ENCODE measurements at regions not wholly inside any gene's neighbourhood (a gene's known extent, or its start where the extent isn't known, plus 50 kb on each side); places are given as distances from the start of the nearest gene placed in this dataset.
"Not testable (repeated sequence)": the region's sequence is repeated elsewhere in the genome, so short reads cannot be mapped to it uniquely, and the experiment has no call there.

DNA sequence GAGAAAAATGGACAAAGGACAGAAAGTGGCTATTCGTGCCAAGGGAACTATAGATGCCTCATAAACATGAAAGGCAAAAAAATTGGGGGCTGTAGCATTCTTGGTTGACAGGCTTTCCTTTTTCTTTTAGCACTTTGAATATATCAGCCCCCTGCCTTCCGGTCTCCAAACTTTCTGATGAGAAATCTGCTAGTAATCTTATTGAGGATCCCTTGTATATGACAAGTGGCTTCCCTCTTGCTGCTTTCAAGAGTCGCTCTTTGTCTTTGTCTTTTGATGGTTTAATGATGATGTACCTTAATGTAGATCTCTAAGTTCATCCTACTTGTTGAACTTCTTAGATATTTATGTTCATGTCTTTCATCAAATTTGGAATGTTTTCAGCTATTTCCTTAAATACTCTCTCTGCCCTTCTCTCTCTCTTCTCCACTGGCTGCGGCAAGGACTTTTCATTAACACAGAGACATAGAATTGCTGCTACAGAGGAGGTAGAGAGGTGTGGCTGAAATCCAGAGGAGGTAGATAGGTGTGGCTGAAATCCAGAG is 59.4 kb upstream of the EPHB3 start:
- Histone ChIP-seq H3F3A (ENCODE audit: control insufficient read depth, insufficient read depth) (no peaks in the 10 kb centered on the region), H3K9me2 (replicated peaks; ENCODE audit: control insufficient read depth, low read length) (no peaks in the 10 kb centered on the region), H3K4me3 (ENCODE audit: low read length) (no peak overlapping the region), H3K9me3 (ENCODE audit: control insufficient read depth, insufficient read depth, low read length) (no peaks in the 10 kb centered on the region), H3K79me2 (ENCODE audit: control insufficient read depth, low read length) (no peaks in the 10 kb centered on the region), H3K27me3 (ENCODE audit: control insufficient read depth, low read length) (peaks cover 8% of the 10 kb centered on the region), H3K4me1 (ENCODE audit: control insufficient read depth, low read length) (no peaks in the 10 kb centered on the region), H4K20me1 (ENCODE audit: control insufficient read depth, insufficient read depth, low read depth, low read length) (no peaks in the 10 kb centered on the region), H3K27ac (ENCODE audit: low read depth, low read length) (no peak overlapping the region), H3K36me3 (ENCODE audit: control insufficient read depth, low read length) (no peaks in the 10 kb centered on the region), H3K4me2 (ENCODE audit: low read length) (no peak overlapping the region)
- TF ChIP-seq CTCF (IDR thresholded peaks at IDR 0.05; ENCODE audit: low read depth, low read length, poor library complexity, severe bottlenecking) (no peak), EZH2phosphoT487 (IDR thresholded peaks at IDR 0.05; ENCODE audit: borderline replicate concordance, low read length) (no peak)

DNA sequence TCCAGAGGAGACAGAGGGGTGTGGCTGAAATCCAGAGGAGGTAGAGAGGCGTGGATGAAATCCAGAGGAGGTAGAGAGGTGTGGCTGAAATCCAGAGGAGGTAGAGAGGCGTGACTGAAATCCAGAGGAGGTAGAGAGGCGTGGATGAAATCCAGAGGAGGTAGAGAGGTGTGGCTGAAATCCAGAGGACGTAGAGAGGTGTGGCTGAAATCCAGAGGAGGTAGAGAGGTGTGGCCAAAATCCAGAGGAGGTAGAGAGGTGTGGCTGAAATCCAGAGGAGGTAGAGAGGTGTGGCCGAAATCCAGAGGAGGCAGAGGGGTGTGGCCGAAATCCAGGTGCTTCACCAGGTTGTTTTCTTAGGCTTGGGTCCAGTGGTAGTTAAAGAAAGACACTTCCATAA is 58.7 kb upstream of the EPHB3 start:
- not testable (repeated sequence) for H3K9me3 ChIP-seq (ENCODE audit: control insufficient read depth, insufficient read depth, low read length); H3K36me3 ChIP-seq (ENCODE audit: control insufficient read depth, low read length); H3K4me3 ChIP-seq (ENCODE audit: low read length); H3K27ac ChIP-seq (ENCODE audit: low read depth, low read length); H3K9me2 ChIP-seq (replicated peaks; ENCODE audit: control insufficient read depth, low read length); H3K4me1 ChIP-seq (ENCODE audit: control insufficient read depth, low read length); H3F3A ChIP-seq (ENCODE audit: control insufficient read depth, insufficient read depth); H3K79me2 ChIP-seq (ENCODE audit: control insufficient read depth, low read length); H4K20me1 ChIP-seq (ENCODE audit: control insufficient read depth, insufficient read depth, low read depth, low read length); H3K4me2 ChIP-seq (ENCODE audit: low read length); H3K27me3 ChIP-seq (ENCODE audit: control insufficient read depth, low read length)

- Histone ChIP-seq H3K27me3 (ENCODE audit: control insufficient read depth, low read length) (peaks cover 8% of the 10 kb centered on the region), H3F3A (ENCODE audit: control insufficient read depth, insufficient read depth) (no peaks in the 10 kb centered on the region), H4K20me1 (ENCODE audit: control insufficient read depth, insufficient read depth, low read depth, low read length) (no peaks in the 10 kb centered on the region), H3K4me3 (ENCODE audit: low read length) (no peak overlapping the region), H3K4me2 (ENCODE audit: low read length) (no peak overlapping the region), H3K36me3 (ENCODE audit: control insufficient read depth, low read length) (no peaks in the 10 kb centered on the region), H3K9me3 (ENCODE audit: control insufficient read depth, insufficient read depth, low read length) (no peaks in the 10 kb centered on the region), H3K4me1 (ENCODE audit: control insufficient read depth, low read length) (no peaks in the 10 kb centered on the region), H3K79me2 (ENCODE audit: control insufficient read depth, low read length) (no peaks in the 10 kb centered on the region), H3K27ac (ENCODE audit: low read depth, low read length) (no peak overlapping the region), H3K9me2 (replicated peaks; ENCODE audit: control insufficient read depth, low read length) (no peaks in the 10 kb centered on the region)
- TF ChIP-seq CTCF (IDR thresholded peaks at IDR 0.05; ENCODE audit: low read depth, low read length, poor library complexity, severe bottlenecking) (peak; percentile 17), EZH2phosphoT487 (IDR thresholded peaks at IDR 0.05; ENCODE audit: borderline replicate concordance, low read length) (no peak)
Measured at GRCh38 chr3:184503647-184504046, 57.9 kb upstream of the EPHB3 start.

DNA sequence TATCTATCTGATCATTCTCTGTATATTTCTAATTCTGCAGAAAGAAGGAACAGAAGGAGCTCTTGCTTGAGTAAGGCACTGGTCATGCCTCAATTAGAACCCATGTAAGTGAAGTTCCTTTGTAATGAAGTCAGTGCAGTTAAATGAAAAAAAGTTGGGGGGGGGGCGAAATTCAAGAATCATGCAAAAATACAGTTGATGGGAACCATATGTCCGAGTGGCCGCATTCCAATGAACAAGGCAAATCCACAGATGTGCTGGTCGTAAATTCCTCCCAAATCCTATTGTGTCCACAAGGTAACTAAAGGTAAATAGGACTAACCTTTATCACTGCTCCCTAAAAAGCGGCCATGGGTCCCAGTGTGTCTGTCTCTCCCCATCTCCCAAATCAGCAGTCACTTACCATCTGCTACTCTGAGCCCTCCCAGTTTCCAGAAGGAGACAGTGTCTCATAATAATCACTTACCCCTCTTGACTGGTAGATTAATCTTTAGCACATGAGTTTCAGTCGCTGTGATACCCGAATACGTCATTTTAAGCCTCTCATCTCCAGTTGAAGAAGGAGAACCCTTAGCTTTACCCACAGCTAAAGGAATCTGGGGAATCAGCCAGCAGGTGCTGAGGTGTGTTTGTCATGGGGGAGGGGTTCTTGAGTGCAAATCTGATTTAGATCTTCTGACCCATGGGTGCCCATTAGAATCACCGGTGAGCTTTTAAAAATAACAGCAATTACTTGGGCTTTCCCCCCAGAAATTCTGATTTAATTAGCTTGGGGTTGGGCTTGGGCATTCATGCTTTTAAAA is 56.3 kb upstream of the EPHB3 start:
- Histone ChIP-seq H3K9me3 (ENCODE audit: control insufficient read depth, insufficient read depth, low read length) (no peaks in the 10 kb centered on the region), H3K36me3 (ENCODE audit: control insufficient read depth, low read length) (no peaks in the 10 kb centered on the region), H3K9me2 (replicated peaks; ENCODE audit: control insufficient read depth, low read length) (no peaks in the 10 kb centered on the region), H3K27me3 (ENCODE audit: control insufficient read depth, low read length) (peaks cover 4% of the 10 kb centered on the region; the same call in 1 of the 2 replicates), H3K4me3 (ENCODE audit: low read length) (no peak overlapping the region), H3K4me2 (ENCODE audit: low read length) (no peak overlapping the region), H3K4me1 (ENCODE audit: control insufficient read depth, low read length) (no peaks in the 10 kb centered on the region), H3F3A (ENCODE audit: control insufficient read depth, insufficient read depth) (no peaks in the 10 kb centered on the region), H4K20me1 (ENCODE audit: control insufficient read depth, insufficient read depth, low read depth, low read length) (no peaks in the 10 kb centered on the region), H3K79me2 (ENCODE audit: control insufficient read depth, low read length) (no peaks in the 10 kb centered on the region), H3K27ac (ENCODE audit: low read depth, low read length) (no peak overlapping the region)
- TF ChIP-seq CTCF (IDR thresholded peaks at IDR 0.05; ENCODE audit: low read depth, low read length, poor library complexity, severe bottlenecking) (no peak), EZH2phosphoT487 (IDR thresholded peaks at IDR 0.05; ENCODE audit: borderline replicate concordance, low read length) (no peak)
